OCI-LY3 (cell line): ENCODE measurements at regions not wholly inside any gene's neighbourhood (a gene's known extent, or its start where the extent isn't known, plus 50 kb on each side); places are given as distances from the start of the nearest gene placed in this dataset.

Source experiments
- H2AFZ ChIP-seq: fragments of 200-600, 300-600 bp; shearing (Covaris generic); 2 replicates; pipeline ENCODE4 v1.6.0; 2014; ENCODE audit warnings: antibody characterized with exemption, low read depth, low read length
- H3K27ac ChIP-seq: fragments of 200-600, 300-600 bp; sonication (generic); 2 replicates; pipeline ENCODE4 v1.5.1; 2014; ENCODE audit warnings: mild to moderate bottlenecking, low read length, moderate library complexity, mixed read lengths
- H3K27me3 ChIP-seq: fragments of 200-600, 300-600 bp; sonication (generic); 2 replicates; pipeline ENCODE4 v1.6.1; 2014; ENCODE audit warnings: low read depth, low read length, mixed read lengths
- H3K36me3 ChIP-seq: fragments of 200-600, 300-600 bp; sonication (generic); replicated peaks from 2 replicates; pipeline ENCODE3; 2014; ENCODE audit warnings: low read depth, low read length, mixed read lengths
- H3K4me1 ChIP-seq: fragments of 300-600, 200-600 bp; sonication (generic); 2 replicates; pipeline ENCODE4 v1.6.1; 2014; ENCODE audit warnings: low read length, mixed read lengths
- H3K4me2 ChIP-seq: fragments of 200-600, 300-600 bp; sonication (generic); 2 replicates; pipeline ENCODE4 v1.6.1; 2014; ENCODE audit warnings: low read length, mixed read lengths
- H3K4me3 ChIP-seq: fragments of 300-600, 200-600 bp; sonication (generic); 2 replicates; pipeline ENCODE4 v1.5.1; 2014; ENCODE audit warnings: antibody characterized with exemption, mild to moderate bottlenecking, low read length, moderate library complexity
- H3K79me2 ChIP-seq: fragments of 300-600, 200-600 bp; shearing (Covaris generic); 2 replicates; pipeline ENCODE4 v1.6.1; 2014; ENCODE audit warnings: mild to moderate bottlenecking, low read length, mixed read lengths
- H3K9ac ChIP-seq: fragments of 300-600, 200-600 bp; shearing (Covaris generic); 2 replicates; pipeline ENCODE4 v1.6.0; 2014; ENCODE audit warnings: mild to moderate bottlenecking, low read length, moderate library complexity
- H3K9me3 ChIP-seq: fragments of 200-600, 300-600 bp; shearing (Covaris generic); 2 replicates; pipeline ENCODE4 v1.6.1; 2014; ENCODE audit warnings: low read length, mixed read lengths; ENCODE audit not compliant: insufficient read depth
- H4K20me1 ChIP-seq: fragments of 200-600, 300-600 bp; sonication (generic); 2 replicates; pipeline ENCODE4 v1.6.1; 2016; ENCODE audit warnings: low read length, mixed read lengths; ENCODE audit not compliant: insufficient read depth
- CTCF ChIP-seq: fragments of 200-600, 300-600 bp; sonication (generic); IDR thresholded peaks from 2 replicates; pipeline ENCODE4 v1.5.1; 2014; ENCODE audit warnings: antibody characterized with exemption, low read length, low read depth
- EZH2phosphoT487 ChIP-seq: fragments of 200-600 bp; shearing (Covaris generic); IDR thresholded peaks from 2 replicates; pipeline ENCODE4 v1.6.1; 2018; ENCODE audit warnings: antibody characterized with exemption, mixed run types, low read depth

GRCh38 chr13:109995578-109995977, 209.2 kb upstream of the IRS2 start:
- Histone ChIP-seq H3K4me3 (no peak overlapping the region), H3K79me2 (no peaks in the 10 kb centered on the region), H4K20me1 (no peaks in the 10 kb centered on the region), H3K9ac (no peak overlapping the region), H3K27me3 (peaks cover 4% of the 10 kb centered on the region; the same call in 1 of the 2 replicates), H3K27ac (no peak overlapping the region), H3K36me3 (no peaks in the 10 kb centered on the region), H3K9me3 (no peaks in the 10 kb centered on the region), H2AFZ (no peak overlapping the region), H3K4me2 (no peak overlapping the region), H3K4me1 (no peaks in the 10 kb centered on the region)
- no peak for TF ChIP-seq EZH2phosphoT487

GRCh38 chr13:109990296-109990695, 203.9 kb upstream of the IRS2 start:
- Histone ChIP-seq H3K9ac (no peak overlapping the region), H3K4me2 (no peak overlapping the region), H3K27ac (no peak overlapping the region), H3K79me2 (no peaks in the 10 kb centered on the region), H3K4me3 (no peak overlapping the region), H3K9me3 (no peaks in the 10 kb centered on the region), H2AFZ (no peak overlapping the region), H3K4me1 (no peaks in the 10 kb centered on the region), H4K20me1 (no peaks in the 10 kb centered on the region), H3K27me3 (no peaks in the 10 kb centered on the region), H3K36me3 (no peaks in the 10 kb centered on the region)
- TF ChIP-seq CTCF, result no peak
- TF ChIP-seq EZH2phosphoT487, result no peak

- Histone ChIP-seq H3K9me3 (no peaks in the 10 kb centered on the region), H3K36me3 (no peaks in the 10 kb centered on the region), H2AFZ (no peak overlapping the region), H3K79me2 (no peaks in the 10 kb centered on the region), H3K4me3 (no peak overlapping the region), H3K27me3 (no peaks in the 10 kb centered on the region), H4K20me1 (no peaks in the 10 kb centered on the region), H3K27ac (no peak overlapping the region), H3K9ac (no peak overlapping the region), H3K4me1 (no peaks in the 10 kb centered on the region), H3K4me2 (no peak overlapping the region)
- TF ChIP-seq EZH2phosphoT487 (no peak), CTCF (no peak)
Measured at GRCh38 chr13:109989686-109990085, 203.3 kb upstream of the IRS2 start.

GRCh38 chr13:109989155-109989554, 202.8 kb upstream of the IRS2 start:
- H3K9me3 ChIP-seq, result no peaks in the 10 kb centered on the region
- no peak overlapping the region for H3K4me3 ChIP-seq
- H3K4me2 ChIP-seq, result no peak overlapping the region
- no peak overlapping the region for H3K27ac ChIP-seq
- H3K4me1 ChIP-seq, result no peaks in the 10 kb centered on the region
- no peak for TF ChIP-seq EZH2phosphoT487
- no peak for TF ChIP-seq CTCF
- H4K20me1 ChIP-seq, result no peaks in the 10 kb centered on the region
- H3K36me3 ChIP-seq, result no peaks in the 10 kb centered on the region
- H3K27me3 ChIP-seq, result no peaks in the 10 kb centered on the region
- H3K79me2 ChIP-seq, result no peaks in the 10 kb centered on the region
- no peak overlapping the region for H2AFZ ChIP-seq
- H3K9ac ChIP-seq, result no peak overlapping the region

DNA sequence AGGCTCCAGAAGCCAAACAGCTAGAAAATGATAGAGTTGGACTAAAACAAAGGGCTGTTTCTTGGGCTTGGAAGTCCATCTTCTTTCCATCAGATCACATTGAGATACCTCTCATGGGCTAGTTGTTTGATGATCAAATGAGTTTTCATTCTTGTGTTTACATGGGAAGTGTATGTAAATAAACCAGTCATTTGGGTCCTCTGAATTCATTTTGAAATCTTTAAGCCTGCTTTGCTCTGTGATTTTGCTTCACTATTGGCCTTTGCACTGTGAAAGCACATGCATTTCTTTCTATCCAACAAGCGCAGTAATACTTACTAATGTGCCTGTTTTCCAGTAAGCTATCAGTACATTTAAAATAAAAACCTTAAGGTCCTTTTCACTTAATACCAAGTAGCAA, 200.5 kb upstream of the IRS2 start:
- H3K4me2 ChIP-seq, result no peak overlapping the region
- no peaks in the 10 kb centered on the region for H3K9me3 ChIP-seq
- no peak overlapping the region for H3K4me3 ChIP-seq
- no peak overlapping the region for H2AFZ ChIP-seq
- no peaks in the 10 kb centered on the region for H3K79me2 ChIP-seq
- no peaks in the 10 kb centered on the region for H4K20me1 ChIP-seq
- H3K27me3 ChIP-seq, result no peaks in the 10 kb centered on the region
- no peak overlapping the region for H3K9ac ChIP-seq
- H3K4me1 ChIP-seq, result no peaks in the 10 kb centered on the region
- TF ChIP-seq EZH2phosphoT487 (no peak), CTCF (no peak)
- H3K36me3 ChIP-seq, result no peaks in the 10 kb centered on the region
- H3K27ac ChIP-seq, result no peak overlapping the region
